ENCODE measurements at regions not wholly inside any gene's neighbourhood (a gene's known extent, or its start where the extent isn't known, plus 50 kb on each side); places are given as distances from the start of the nearest gene placed in this dataset.
"Not testable (repeated sequence)": the region's sequence is repeated elsewhere in the genome, so short reads cannot be mapped to it uniquely, and the experiment has no call there.

DNA sequence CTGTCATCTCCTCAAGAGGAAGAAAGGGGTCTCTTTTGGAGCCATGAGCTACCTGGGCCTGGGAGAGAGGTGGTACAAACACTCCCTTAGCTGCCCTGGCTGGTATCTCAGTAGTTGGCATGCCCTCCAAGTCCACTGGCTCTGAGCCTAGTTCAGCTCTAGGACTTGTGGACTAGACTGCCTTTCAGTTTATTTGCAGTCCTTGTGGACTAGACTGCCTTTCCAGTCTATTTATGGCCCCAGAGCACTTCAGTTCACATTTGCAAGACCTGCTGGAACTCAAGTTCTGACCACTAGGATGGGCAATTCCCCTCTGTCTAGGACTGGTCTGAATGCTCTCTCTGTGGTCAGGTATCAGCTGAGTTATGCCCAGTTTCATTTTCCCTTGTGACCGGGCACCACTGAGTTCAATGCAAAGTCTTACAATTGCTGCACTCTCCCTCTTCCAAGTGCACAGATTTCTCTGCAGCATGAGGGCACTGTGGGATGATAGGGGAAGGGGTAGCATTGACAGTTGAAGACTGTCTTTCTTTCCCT lies 1019.0 kb downstream of the TAF11L14 start:
- intact Hi-C loops (cut with DNase I): no loop called here
- TF ChIP-seq, protein P1, sequence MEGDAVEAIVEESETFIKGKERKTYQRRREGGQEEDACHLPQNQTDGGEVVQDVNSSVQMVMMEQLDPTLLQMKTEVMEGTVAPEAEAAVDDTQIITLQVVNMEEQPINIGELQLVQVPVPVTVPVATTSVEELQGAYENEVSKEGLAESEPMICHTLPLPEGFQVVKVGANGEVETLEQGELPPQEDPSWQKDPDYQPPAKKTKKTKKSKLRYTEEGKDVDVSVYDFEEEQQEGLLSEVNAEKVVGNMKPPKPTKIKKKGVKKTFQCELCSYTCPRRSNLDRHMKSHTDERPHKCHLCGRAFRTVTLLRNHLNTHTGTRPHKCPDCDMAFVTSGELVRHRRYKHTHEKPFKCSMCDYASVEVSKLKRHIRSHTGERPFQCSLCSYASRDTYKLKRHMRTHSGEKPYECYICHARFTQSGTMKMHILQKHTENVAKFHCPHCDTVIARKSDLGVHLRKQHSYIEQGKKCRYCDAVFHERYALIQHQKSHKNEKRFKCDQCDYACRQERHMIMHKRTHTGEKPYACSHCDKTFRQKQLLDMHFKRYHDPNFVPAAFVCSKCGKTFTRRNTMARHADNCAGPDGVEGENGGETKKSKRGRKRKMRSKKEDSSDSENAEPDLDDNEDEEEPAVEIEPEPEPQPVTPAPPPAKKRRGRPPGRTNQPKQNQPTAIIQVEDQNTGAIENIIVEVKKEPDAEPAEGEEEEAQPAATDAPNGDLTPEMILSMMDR (IDR thresholded peaks at IDR 0.05): no peak
- TF ChIP-seq POLR2AphosphoS5 (IDR thresholded peaks at IDR 0.05; ENCODE audit: insufficient read depth in 1 of 2, low read depth in 1 of 2) (no peak), POLR2A (IDR thresholded peaks at IDR 0.05) (no peak)
- H3K27ac ChIP-seq: no peak overlapping the region

DNA sequence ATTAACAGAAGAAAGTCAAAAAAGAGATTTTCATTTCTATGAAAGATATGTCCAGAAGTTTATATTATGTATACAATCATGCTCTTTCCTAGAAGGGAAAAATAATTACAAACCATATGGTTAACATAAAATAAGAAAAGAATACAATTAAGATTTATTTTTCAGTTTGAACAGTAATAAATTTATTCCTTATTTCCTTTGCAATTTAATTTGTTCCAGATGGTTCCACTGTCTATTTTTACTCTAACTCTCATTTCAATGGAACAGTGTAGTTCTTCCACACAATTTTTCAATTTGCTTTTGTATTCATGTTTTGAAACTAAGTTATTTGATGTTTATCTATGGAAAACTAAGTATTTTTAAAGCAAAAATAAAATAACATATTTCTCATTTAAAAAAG lies 1026.3 kb downstream of the TAF11L14 start:
- Histone ChIP-seq H3K36me3 (no peaks in the 10 kb centered on the region), H3K27me3 (no peaks in the 10 kb centered on the region), H3K27ac (no peak overlapping the region), H3K4me3 (no peak overlapping the region), H3K9me3 (no peaks in the 10 kb centered on the region), H3K4me1 (no peaks in the 10 kb centered on the region)
- no peak for TF ChIP-seq POLR2AphosphoS5 (IDR thresholded peaks at IDR 0.05; ENCODE audit: insufficient read depth in 1 of 2, low read depth in 1 of 2)
- TF ChIP-seq, protein P1 (IDR thresholded peaks at IDR 0.05): no peak
- no peak for TF ChIP-seq POLR2A (IDR thresholded peaks at IDR 0.05)
- DNase-seq (ENCODE audit: extremely low spot score in 2 of 2): no peak
- intact Hi-C loops (cut with DNase I): no loop called here

More for the DNA sequence above, 1019.0 kb downstream of the TAF11L14 start:
- H3K4me1 ChIP-seq: no peaks in the 10 kb centered on the region
- H3K9me3 ChIP-seq: no peaks in the 10 kb centered on the region
- no peaks in the 10 kb centered on the region for H3K27me3 ChIP-seq
- no peaks in the 10 kb centered on the region for H3K36me3 ChIP-seq
- no peak for DNase-seq (ENCODE audit: extremely low spot score in 2 of 2)
- no peak overlapping the region for H3K4me3 ChIP-seq

DNA sequence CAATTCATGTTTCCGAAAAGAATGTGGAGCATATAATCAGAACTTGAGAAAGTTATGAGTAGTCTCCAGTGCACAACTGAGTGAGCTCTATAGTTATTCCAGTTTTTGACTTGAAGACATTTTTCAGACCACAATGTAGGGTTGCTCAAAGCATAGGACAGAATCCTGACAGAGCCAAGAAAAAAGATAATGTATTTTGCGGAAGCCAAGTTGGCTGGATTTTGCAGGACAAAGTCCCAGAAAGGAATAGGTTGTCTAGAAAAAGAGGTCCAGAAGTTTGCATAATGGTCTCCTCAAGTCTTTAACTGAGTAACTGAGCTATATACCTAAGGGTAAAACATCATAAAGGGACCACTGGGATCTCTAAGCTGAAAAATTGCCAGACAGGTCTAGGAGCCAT lies 1028.0 kb downstream of the TAF11L14 start:
- H3K27ac ChIP-seq: no peak overlapping the region
- H3K4me3 ChIP-seq: no peak overlapping the region
- H3K4me1 ChIP-seq: no peaks in the 10 kb centered on the region
- DNase-seq (ENCODE audit: extremely low spot score in 2 of 2): no peak
- H3K9me3 ChIP-seq: no peaks in the 10 kb centered on the region
- H3K36me3 ChIP-seq: no peaks in the 10 kb centered on the region
- TF ChIP-seq POLR2A (IDR thresholded peaks at IDR 0.05) (no peak), POLR2AphosphoS5 (IDR thresholded peaks at IDR 0.05; ENCODE audit: insufficient read depth in 1 of 2, low read depth in 1 of 2) (no peak)
- TF ChIP-seq, protein P1 (IDR thresholded peaks at IDR 0.05): no peak
- no peaks in the 10 kb centered on the region for H3K27me3 ChIP-seq
- intact Hi-C loops (cut with DNase I): no loop called here

DNA sequence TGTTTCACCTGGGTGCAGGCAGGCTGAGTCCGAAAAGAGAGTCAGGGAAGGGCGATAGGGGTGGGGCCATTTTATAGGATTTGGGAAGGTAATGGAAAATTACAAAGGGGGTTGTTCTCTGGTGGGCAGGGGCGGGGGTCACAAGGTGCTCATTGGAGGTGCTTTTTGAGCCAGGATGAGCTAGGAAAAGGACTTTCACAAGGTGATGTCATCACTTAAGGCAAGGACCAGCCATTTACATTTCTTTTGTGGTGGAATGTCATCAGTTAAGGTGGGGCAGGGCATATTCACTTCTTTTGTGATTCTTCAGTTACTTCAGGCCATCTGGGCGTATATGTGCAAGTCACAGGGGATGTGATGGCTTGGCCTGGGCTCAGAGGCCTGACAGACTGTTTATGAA lies 1040.0 kb downstream of the TAF11L14 start:
- DNase-seq (ENCODE audit: extremely low spot score in 2 of 2); intact Hi-C loops (cut with DNase I); H3K27me3 ChIP-seq; H3K36me3 ChIP-seq; H3K4me1 ChIP-seq; H3K27ac ChIP-seq; H3K9me3 ChIP-seq; H3K4me3 ChIP-seq: not testable (repeated sequence)

DNA sequence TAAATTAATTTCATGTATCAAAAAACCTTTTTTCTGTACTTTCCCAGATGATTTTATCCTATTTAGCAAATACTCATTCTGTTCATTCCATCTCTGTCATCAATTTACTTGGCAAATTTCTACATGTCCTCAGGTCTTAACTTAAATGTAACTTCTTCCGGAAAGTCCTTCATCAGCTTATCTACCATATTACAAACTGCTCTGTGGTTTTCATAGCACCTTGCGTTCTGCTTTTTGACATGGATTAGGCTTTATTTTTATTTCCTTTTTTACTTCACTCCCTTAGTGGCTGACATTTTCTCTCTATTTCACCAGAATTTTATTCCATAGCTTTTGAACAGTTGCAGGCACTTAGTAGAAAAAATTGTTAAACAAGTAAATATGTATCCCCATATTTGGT lies 1040.8 kb downstream of the TAF11L14 start:
- H3K27me3 ChIP-seq: no peaks in the 10 kb centered on the region
- no peaks in the 10 kb centered on the region for H3K9me3 ChIP-seq
- DNase-seq (ENCODE audit: extremely low spot score in 2 of 2): no peak
- intact Hi-C loops (cut with DNase I): no loop called here
- no peaks in the 10 kb centered on the region for H3K36me3 ChIP-seq
- H3K4me1 ChIP-seq: no peaks in the 10 kb centered on the region
- TF ChIP-seq, protein P1 (IDR thresholded peaks at IDR 0.05): no peak
- no peak for TF ChIP-seq POLR2AphosphoS5 (IDR thresholded peaks at IDR 0.05; ENCODE audit: insufficient read depth in 1 of 2, low read depth in 1 of 2)
- no peak for TF ChIP-seq POLR2A (IDR thresholded peaks at IDR 0.05)
- no peak overlapping the region for H3K4me3 ChIP-seq
- H3K27ac ChIP-seq: no peak overlapping the region

Data from vagina (tissue), 2 donors.